Hindlimb muscle (tissue), 1 donor: ENCODE measurements at regions not wholly inside any gene's neighbourhood (a gene's known extent, or its start where the extent isn't known, plus 50 kb on each side); places are given as distances from the start of the nearest gene placed in this dataset.

Source experiments
- DNase-seq: peaks from one replicate; pipeline ENCODE4 v3.0.0-alpha.2; 2013

GRCh38 chr11:31997955-31998354 is 92.9 kb upstream of the RCN1 start:
- no peak for DNase-seq

- DNase-seq, result no peak
These were observed 94.6 kb upstream of the RCN1 start for GRCh38 chr11:31996159-31996881.

- DNase-seq, result no peak
These were observed 95.3 kb upstream of the RCN1 start for GRCh38 chr11:31995525-31996094.

- DNase-seq, result no peak
These were observed 95.8 kb upstream of the RCN1 start for GRCh38 chr11:31995032-31995431.

GRCh38 chr11:31987118-31988005 is 103.5 kb upstream of the RCN1 start:
- DNase-seq, result no peak

GRCh38 chr11:31986201-31986889 is 104.5 kb upstream of the RCN1 start:
- DNase-seq, result no peak

GRCh38 chr11:31981457-31981856 is 109.4 kb upstream of the RCN1 start:
- no peak for DNase-seq

GRCh38 chr11:31977343-31977742 is 113.5 kb upstream of the RCN1 start:
- DNase-seq, result no peak

- no peak for DNase-seq
These were observed 116.3 kb upstream of the RCN1 start for GRCh38 chr11:31974366-31975136.

- DNase-seq, result no peak
These were observed 117.7 kb upstream of the RCN1 start for GRCh38 chr11:31973172-31973571.

- DNase-seq, result no peak
These were observed 118.3 kb upstream of the RCN1 start for GRCh38 chr11:31972623-31973022.

GRCh38 chr11:31969359-31969702 is 121.5 kb upstream of the RCN1 start:
- peak; percentile 48 for DNase-seq

- peak; percentile 32 for DNase-seq
These were observed 122.2 kb upstream of the RCN1 start for GRCh38 chr11:31968461-31969358.

- DNase-seq, result no peak
These were observed 123.3 kb upstream of the RCN1 start for GRCh38 chr11:31967404-31968130.

- DNase-seq, result no peak
These were observed 124.0 kb upstream of the RCN1 start for GRCh38 chr11:31966846-31967245.

- no peak for DNase-seq
These were observed 126.7 kb upstream of the RCN1 start for GRCh38 chr11:31964181-31964580.

GRCh38 chr11:31960126-31960525 is 130.7 kb upstream of the RCN1 start:
- no peak for DNase-seq

GRCh38 chr11:31959716-31960115 is 131.2 kb upstream of the RCN1 start:
- no peak for DNase-seq

- peak; percentile 62 for DNase-seq
These were observed 132.7 kb upstream of the RCN1 start for GRCh38 chr11:31958076-31958735.

- DNase-seq, result no peak
These were observed 133.2 kb upstream of the RCN1 start for GRCh38 chr11:31957674-31958073.
